ENCODE measurements at regions not wholly inside any gene's neighbourhood (a gene's known extent, or its start where the extent isn't known, plus 50 kb on each side); places are given as distances from the start of the nearest gene placed in this dataset.

GRCh38 chr19:30910485-30911240 is 438.6 kb downstream of the TSHZ3 start:
- Histone ChIP-seq H3K27ac (replicated peaks) (no peak overlapping the region), H3K27me3 (ENCODE audit: insufficient read depth, poor library complexity, severe bottlenecking) (no peaks in the 10 kb centered on the region), H3K4me3 (replicated peaks; ENCODE audit: insufficient read depth, low read length) (no peak overlapping the region)
- DNase-seq (ENCODE audit: low read depth in 1 of 2, low spot score in 1 of 2): no peak
- TF ChIP-seq CTCF (IDR thresholded peaks at IDR 0.05; ENCODE audit: insufficient read depth, low read length) (no peak), GABPA (IDR thresholded peaks at IDR 0.05; ENCODE audit: low read depth) (no peak), REST (IDR thresholded peaks at IDR 0.05; ENCODE audit: insufficient replicate concordance, low read depth) (no peak), POLR2AphosphoS5 (IDR thresholded peaks at IDR 0.05; ENCODE audit: low read depth) (no peak), SPI1 (IDR thresholded peaks at IDR 0.05; ENCODE audit: borderline replicate concordance, low read depth) (no peak)

- Histone ChIP-seq H3K4me3 (replicated peaks; ENCODE audit: insufficient read depth, low read length) (no peak overlapping the region), H3K27me3 (ENCODE audit: insufficient read depth, poor library complexity, severe bottlenecking) (no peaks in the 10 kb centered on the region), H3K27ac (replicated peaks) (no peak overlapping the region)
- no peak for TF ChIP-seq CTCF (IDR thresholded peaks at IDR 0.05; ENCODE audit: insufficient read depth, low read length)
- no peak for TF ChIP-seq GABPA (IDR thresholded peaks at IDR 0.05; ENCODE audit: low read depth)
- no peak for TF ChIP-seq REST (IDR thresholded peaks at IDR 0.05; ENCODE audit: insufficient replicate concordance, low read depth)
- no peak for TF ChIP-seq SPI1 (IDR thresholded peaks at IDR 0.05; ENCODE audit: borderline replicate concordance, low read depth)
- no peak for TF ChIP-seq POLR2AphosphoS5 (IDR thresholded peaks at IDR 0.05; ENCODE audit: low read depth)
- DNase-seq (ENCODE audit: low read depth in 1 of 2, low spot score in 1 of 2): no peak
Measured at GRCh38 chr19:30909216-30909615, 440.0 kb downstream of the TSHZ3 start.

- Histone ChIP-seq H3K4me3 (replicated peaks; ENCODE audit: insufficient read depth, low read length) (no peak overlapping the region), H3K27ac (replicated peaks) (no peak overlapping the region), H3K27me3 (ENCODE audit: insufficient read depth, poor library complexity, severe bottlenecking) (no peaks in the 10 kb centered on the region)
- TF ChIP-seq CTCF (IDR thresholded peaks at IDR 0.05; ENCODE audit: insufficient read depth, low read length) (no peak), SPI1 (IDR thresholded peaks at IDR 0.05; ENCODE audit: borderline replicate concordance, low read depth) (no peak), POLR2AphosphoS5 (IDR thresholded peaks at IDR 0.05; ENCODE audit: low read depth) (no peak), GABPA (IDR thresholded peaks at IDR 0.05; ENCODE audit: low read depth) (no peak), REST (IDR thresholded peaks at IDR 0.05; ENCODE audit: insufficient replicate concordance, low read depth) (no peak)
- DNase-seq (ENCODE audit: low read depth in 1 of 2, low spot score in 1 of 2): no peak
Measured at GRCh38 chr19:30908262-30908771, 440.9 kb downstream of the TSHZ3 start.
